Coronary artery (tissue), 2 donors: ENCODE measurements at regions not wholly inside any gene's neighbourhood (a gene's known extent, or its start where the extent isn't known, plus 50 kb on each side); places are given as distances from the start of the nearest gene placed in this dataset.
"Not testable (repeated sequence)": the region's sequence is repeated elsewhere in the genome, so short reads cannot be mapped to it uniquely, and the experiment has no call there.

Experiments used
- DNase-seq: peaks from one replicate; pipeline ENCODE4 v3.0.0-alpha.2; 2017; ENCODE audit warnings: low spot score
- H3K27ac ChIP-seq, 2 donors: fragments of 200-600 bp; sonication (generic); one replicate each; pipeline ENCODE4 v1.5.1; 2016 to 2019
- H3K4me3 ChIP-seq: fragments of 200-600 bp; sonication (generic); 2 replicates; pipeline ENCODE4 v1.5.1; 2016; ENCODE audit warnings: mild to moderate bottlenecking, moderate library complexity
- CTCF ChIP-seq: fragments of 200-600 bp; sonication (generic); IDR thresholded peaks from one replicate; pipeline ENCODE4 v1.5.1; 2019; ENCODE audit warnings: antibody characterized with exemption

- no peak overlapping the region for H3K4me3 ChIP-seq
- DNase-seq: no peak
- no peak for TF ChIP-seq CTCF
- H3K27ac ChIP-seq: no peak overlapping the region
Measured at GRCh38 chr3:163717377-163717776, 1360.9 kb downstream of the SI start.

GRCh38 chr3:163708428-163708827 lies 1369.9 kb downstream of the SI start:
- no peak for TF ChIP-seq CTCF
- H3K4me3 ChIP-seq: no peak overlapping the region
- no peak overlapping the region for H3K27ac ChIP-seq
- no peak for DNase-seq

GRCh38 chr3:163707659-163708058 lies 1370.6 kb downstream of the SI start:
- no peak for DNase-seq
- H3K27ac ChIP-seq: no peak overlapping the region
- TF ChIP-seq CTCF: no peak
- H3K4me3 ChIP-seq: no peak overlapping the region

- not testable (repeated sequence) for DNase-seq, H3K27ac ChIP-seq, H3K4me3 ChIP-seq
Measured at GRCh38 chr3:163698221-163698620, 1380.1 kb downstream of the SI start.

GRCh38 chr3:163692494-163692893 lies 1385.8 kb downstream of the SI start:
- no peak overlapping the region for H3K4me3 ChIP-seq
- no peak for TF ChIP-seq CTCF
- no peak for DNase-seq
- H3K27ac ChIP-seq: no peak overlapping the region

- Histone ChIP-seq H3K27ac (no peak overlapping the region), H3K4me3 (no peak overlapping the region)
- no peak for DNase-seq
- TF ChIP-seq CTCF: no peak
Measured at GRCh38 chr3:163684651-163685050, 1393.6 kb downstream of the SI start.

- no peak for TF ChIP-seq CTCF
- DNase-seq: no peak
- no peak overlapping the region for H3K27ac ChIP-seq
- H3K4me3 ChIP-seq: no peak overlapping the region
Measured at GRCh38 chr3:163672954-163673353, 1405.3 kb downstream of the SI start.

GRCh38 chr3:163671201-163671600 lies 1407.1 kb downstream of the SI start:
- Histone ChIP-seq H3K4me3 (no peak overlapping the region), H3K27ac (no peak overlapping the region)
- TF ChIP-seq CTCF: no peak
- no peak for DNase-seq
